H9 (cell line): ENCODE measurements at regions not wholly inside any gene's neighbourhood (a gene's known extent, or its start where the extent isn't known, plus 50 kb on each side); places are given as distances from the start of the nearest gene placed in this dataset.

Experiments
- DNase-seq: peaks from one replicate; pipeline ENCODE4 v3.0.0-alpha.2; 2017
- H2AFZ ChIP-seq: one replicate; pipeline ENCODE4 v1.6.1; 2013; ENCODE audit warnings: mild to moderate bottlenecking, low read length, control low read depth, moderate library complexity
- H2AK5ac ChIP-seq: 2 replicates; pipeline ENCODE4 v1.6.1; 2013; ENCODE audit warnings: low read length, control low read depth, mixed read lengths; ENCODE audit not compliant: insufficient read length
- H2BK120ac ChIP-seq: one replicate; pipeline ENCODE4 v1.6.1; 2013; ENCODE audit warnings: low read depth, mild to moderate bottlenecking, low read length, control low read depth, inconsistent platforms; ENCODE audit not compliant: poor library complexity, severe bottlenecking
- H2BK12ac ChIP-seq: 2 replicates; pipeline ENCODE4 v1.6.1; 2013; ENCODE audit warnings: low read length, control low read depth, mixed read lengths, low read depth; ENCODE audit not compliant: insufficient read length
- H2BK15ac ChIP-seq: 2 replicates; pipeline ENCODE4 v1.6.1; 2013; ENCODE audit warnings: low read depth, low read length, control low read depth
- H2BK20ac ChIP-seq: one replicate; pipeline ENCODE4 v1.6.1; 2013; ENCODE audit warnings: low read depth, mild to moderate bottlenecking, low read length, control low read depth, inconsistent platforms; ENCODE audit not compliant: poor library complexity, severe bottlenecking
- H2BK5ac ChIP-seq: 2 replicates; pipeline ENCODE4 v1.6.1; 2013; ENCODE audit warnings: low read length, control low read depth, mixed read lengths; ENCODE audit not compliant: insufficient read length
- H3K14ac ChIP-seq: 2 replicates; pipeline ENCODE4 v1.6.1; 2013; ENCODE audit warnings: low read length, control low read depth; ENCODE audit not compliant: insufficient read depth
- H3K18ac ChIP-seq: 2 replicates; pipeline ENCODE4 v1.6.1; 2013; ENCODE audit warnings: low read depth, mild to moderate bottlenecking, mixed read lengths, low read length, control low read depth; ENCODE audit not compliant: insufficient read length
- H3K23ac ChIP-seq: 2 replicates; pipeline ENCODE4 v1.6.1; 2013; ENCODE audit warnings: low read length, control low read depth, mixed read lengths, low read depth; ENCODE audit not compliant: insufficient read length
- H3K23me2 ChIP-seq: 2 replicates; pipeline ENCODE4 v1.6.1; 2013; ENCODE audit warnings: low read depth, mild to moderate bottlenecking, mixed read lengths, low read length, control low read depth; ENCODE audit not compliant: insufficient read length, poor library complexity, severe bottlenecking
- H3K27ac ChIP-seq: 2 replicates; pipeline ENCODE4 v1.5.1; 2013; ENCODE audit warnings: low read length, control low read depth, mixed read lengths, low read depth; ENCODE audit not compliant: insufficient read length
- H3K27me3 ChIP-seq: 2 replicates; pipeline ENCODE4 v1.6.1; 2013; ENCODE audit warnings: low read length, control low read depth, inconsistent platforms; ENCODE audit not compliant: insufficient read depth
- H3K4ac ChIP-seq: 2 replicates; pipeline ENCODE4 v1.6.1; 2013; ENCODE audit warnings: low read depth, mild to moderate bottlenecking, control low read depth, inconsistent platforms, low read length, moderate library complexity
- H3K4me1 ChIP-seq: 2 replicates; pipeline ENCODE4 v1.6.1; 2013; ENCODE audit warnings: low read length, control low read depth, inconsistent platforms; ENCODE audit not compliant: insufficient read depth
- H3K4me2 ChIP-seq: 2 replicates; pipeline ENCODE4 v1.6.1; 2013; ENCODE audit warnings: low read length, control low read depth, mixed read lengths; ENCODE audit not compliant: insufficient read length, insufficient read depth
- H3K56ac ChIP-seq: 2 replicates; pipeline ENCODE4 v1.6.1; 2013; ENCODE audit warnings: low read depth, mild to moderate bottlenecking, mixed read lengths, low read length, control low read depth; ENCODE audit not compliant: insufficient read length
- H3K79me1 ChIP-seq: 2 replicates; pipeline ENCODE4 v1.6.1; 2013; ENCODE audit warnings: low read depth, mild to moderate bottlenecking, moderate library complexity, low read length, control low read depth, inconsistent platforms; ENCODE audit not compliant: insufficient read depth, poor library complexity, severe bottlenecking
- H3K79me2 ChIP-seq: 2 replicates; pipeline ENCODE4 v1.6.1; 2013; ENCODE audit warnings: low read length, control low read depth, inconsistent platforms; ENCODE audit not compliant: insufficient read depth
- H3K9ac ChIP-seq: 2 replicates; pipeline ENCODE4 v1.6.1; 2013; ENCODE audit warnings: low read length, control low read depth, mixed read lengths; ENCODE audit not compliant: insufficient read length; ENCODE audit errors: extremely low read depth
- H3K9me3 ChIP-seq: one replicate; pipeline ENCODE4 v1.6.1; 2013; ENCODE audit warnings: low read depth, low read length, inconsistent platforms; ENCODE audit not compliant: control insufficient read depth
- H3T11ph ChIP-seq: one replicate; pipeline ENCODE4 v1.6.1; 2013; ENCODE audit warnings: mild to moderate bottlenecking, low read length, control low read depth, inconsistent platforms
- H4K20me1 ChIP-seq: one replicate; pipeline ENCODE4 v1.6.1; 2013; ENCODE audit not compliant: control insufficient read depth, insufficient read length, insufficient read depth
- H4K5ac ChIP-seq: 2 replicates; pipeline ENCODE4 v1.6.1; 2013; ENCODE audit warnings: low read depth, mild to moderate bottlenecking, mixed read lengths, low read length, control low read depth; ENCODE audit not compliant: insufficient read length
- H4K8ac ChIP-seq: replicated peaks from 2 replicates; pipeline ENCODE4 v1.6.1; 2013; ENCODE audit warnings: low read length, control low read depth, mixed read lengths, low read depth; ENCODE audit not compliant: insufficient read length
- H4K91ac ChIP-seq: 2 replicates; pipeline ENCODE4 v1.6.1; 2013; ENCODE audit warnings: low read depth, mild to moderate bottlenecking, moderate library complexity, mixed read lengths, low read length, control low read depth; ENCODE audit not compliant: insufficient read length
- H3K27ac Mint-ChIP-seq, 3 experiments: 2 replicates in 2 of 3; 3 replicates in 1 of 3; pipeline ENCODE4 v1.8.0; 2020 to 2021; ENCODE audit warnings: mixed read lengths in 3 of 3, mild to moderate bottlenecking in 1 of 3, moderate library complexity in 1 of 3
- H3K27me3 Mint-ChIP-seq: 2 replicates; pipeline ENCODE4 v1.8.0; 2021; ENCODE audit warnings: low read depth, mild to moderate bottlenecking, moderate library complexity, mixed read lengths
- H3K36me3 Mint-ChIP-seq, 3 experiments: 2 replicates in 2 of 3; 3 replicates in 1 of 3; pipeline ENCODE4 v1.8.0; 2020 to 2021; ENCODE audit warnings: low read depth in 3 of 3, mixed read lengths in 3 of 3; ENCODE audit not compliant: insufficient read depth in 1 of 3
- H3K4me1 Mint-ChIP-seq, 2 experiments: 2 replicates each; pipeline ENCODE4 v1.8.0; 2020; ENCODE audit warnings: mixed read lengths in 2 of 2
- H3K4me3 Mint-ChIP-seq, 2 experiments: 2 replicates in 1 of 2; 3 replicates in 1 of 2; pipeline ENCODE4 v1.8.0; 2020 to 2021; ENCODE audit warnings: mild to moderate bottlenecking in 2 of 2, mixed read lengths in 2 of 2, moderate library complexity in 1 of 2
- H3K9me3 Mint-ChIP-seq, 2 experiments: 2 replicates in 1 of 2; 3 replicates in 1 of 2; pipeline ENCODE4 v1.8.0; 2020; ENCODE audit warnings: mild to moderate bottlenecking in 2 of 2, mixed read lengths in 2 of 2, moderate library complexity in 1 of 2
- WGBS: extraction: QIAGEN DNeasy Blood & Tissue Kit; methylation state at CpG from one replicate; pipeline ENCODE4 v1.1.7; 2013; ENCODE audit warnings: missing lambda C conversion rate, low lambda C conversion rate, mixed read lengths; ENCODE audit not compliant: insufficient read length; ENCODE audit errors: extremely low coverage; 5-methylcytosine and 5-hydroxymethylcytosine counted together
- TF ChIP-seq, protein P1 (sequence below): fragments of 200-600 bp; sonication (generic); conservative IDR thresholded peaks from 3 replicates; pipeline ENCODE4 v1.8.0; 2021; ENCODE audit warnings: antibody characterized with exemption, mild to moderate bottlenecking

DNA sequence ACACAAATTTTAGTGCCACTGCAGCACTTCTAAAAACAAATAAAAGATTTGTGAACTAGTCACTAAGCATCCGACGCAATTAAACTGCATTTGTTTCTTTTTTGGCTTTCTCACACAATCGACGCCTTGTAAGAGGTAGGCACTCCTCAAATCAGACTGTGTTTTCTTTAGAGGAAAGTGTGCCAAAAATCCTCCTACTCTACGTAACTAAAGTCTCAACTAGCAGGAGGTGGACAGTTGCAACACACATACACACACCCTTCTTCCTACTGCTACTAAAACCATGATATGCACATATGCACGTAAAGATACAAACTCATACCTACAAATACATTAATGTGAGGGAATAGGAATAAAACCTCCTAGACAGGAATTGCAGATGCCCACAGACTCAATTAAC is 844.7 kb upstream of the SOX9 start:
- no peak overlapping the region for H3K18ac ChIP-seq
- no peak overlapping the region for H2BK15ac ChIP-seq
- H3K4me2 ChIP-seq, result no peak overlapping the region
- no peaks in the 10 kb centered on the region for H3K27me3 ChIP-seq
- Mint-ChIP-seq H3K4me1 (no peaks in the 10 kb centered on the region), H3K27me3 (peaks cover 15% of the 10 kb centered on the region), H3K36me3 (no peaks in the 10 kb centered on the region), H3K27ac (no peak overlapping the region), H3K9me3 (no peaks in the 10 kb centered on the region; a peak in 1 of 5 replicates), H3K4me3 (no peak overlapping the region)
- H3K23ac ChIP-seq, result no peak overlapping the region
- no peak overlapping the region for H2BK120ac ChIP-seq
- no peak overlapping the region for H3K4ac ChIP-seq
- no peak overlapping the region for H4K8ac ChIP-seq
- DNase-seq, result no peak
- H3K56ac ChIP-seq, result no peak overlapping the region
- H2BK12ac ChIP-seq, result no peak overlapping the region
- no peak overlapping the region for H2AFZ ChIP-seq
- H3T11ph ChIP-seq, result no peak overlapping the region
- H4K5ac ChIP-seq, result no peak overlapping the region
- no peaks in the 10 kb centered on the region for H3K23me2 ChIP-seq
- no peak overlapping the region for H2BK20ac ChIP-seq
- no peak overlapping the region for H3K9ac ChIP-seq
- no peaks in the 10 kb centered on the region for H3K79me2 ChIP-seq
- no peaks in the 10 kb centered on the region for H3K79me1 ChIP-seq
- no peak overlapping the region for H2AK5ac ChIP-seq
- TF ChIP-seq, protein P1, sequence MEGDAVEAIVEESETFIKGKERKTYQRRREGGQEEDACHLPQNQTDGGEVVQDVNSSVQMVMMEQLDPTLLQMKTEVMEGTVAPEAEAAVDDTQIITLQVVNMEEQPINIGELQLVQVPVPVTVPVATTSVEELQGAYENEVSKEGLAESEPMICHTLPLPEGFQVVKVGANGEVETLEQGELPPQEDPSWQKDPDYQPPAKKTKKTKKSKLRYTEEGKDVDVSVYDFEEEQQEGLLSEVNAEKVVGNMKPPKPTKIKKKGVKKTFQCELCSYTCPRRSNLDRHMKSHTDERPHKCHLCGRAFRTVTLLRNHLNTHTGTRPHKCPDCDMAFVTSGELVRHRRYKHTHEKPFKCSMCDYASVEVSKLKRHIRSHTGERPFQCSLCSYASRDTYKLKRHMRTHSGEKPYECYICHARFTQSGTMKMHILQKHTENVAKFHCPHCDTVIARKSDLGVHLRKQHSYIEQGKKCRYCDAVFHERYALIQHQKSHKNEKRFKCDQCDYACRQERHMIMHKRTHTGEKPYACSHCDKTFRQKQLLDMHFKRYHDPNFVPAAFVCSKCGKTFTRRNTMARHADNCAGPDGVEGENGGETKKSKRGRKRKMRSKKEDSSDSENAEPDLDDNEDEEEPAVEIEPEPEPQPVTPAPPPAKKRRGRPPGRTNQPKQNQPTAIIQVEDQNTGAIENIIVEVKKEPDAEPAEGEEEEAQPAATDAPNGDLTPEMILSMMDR, result no peak
- H3K27ac ChIP-seq, result no peak overlapping the region
- no peak overlapping the region for H4K91ac ChIP-seq
- no CpG with 5 or more reads among the region's 6 CpGs for WGBS
- no peaks in the 10 kb centered on the region for H3K4me1 ChIP-seq
- no peak overlapping the region for H2BK5ac ChIP-seq
- no peak overlapping the region for H3K14ac ChIP-seq
- H4K20me1 ChIP-seq, result no peaks in the 10 kb centered on the region
- H3K9me3 ChIP-seq, result no peaks in the 10 kb centered on the region
